ENCODE measurements at regions not wholly inside any gene's neighbourhood (a gene's known extent, or its start where the extent isn't known, plus 50 kb on each side); places are given as distances from the start of the nearest gene placed in this dataset.
"Not testable (repeated sequence)": the region's sequence is repeated elsewhere in the genome, so short reads cannot be mapped to it uniquely, and the experiment has no call there.

- DNase-seq = no peak
Measured at GRCh38 chr1:38608202-38608864, 251.2 kb downstream of the RRAGC start.

GRCh38 chr1:38607526-38607925, 252.0 kb downstream of the RRAGC start:
- DNase-seq = no peak

- no peak for DNase-seq
Measured at GRCh38 chr1:38605063-38605462, 254.5 kb downstream of the RRAGC start.

- no peak for DNase-seq
Measured at GRCh38 chr1:38603907-38604306, 255.7 kb downstream of the RRAGC start.

DNA sequence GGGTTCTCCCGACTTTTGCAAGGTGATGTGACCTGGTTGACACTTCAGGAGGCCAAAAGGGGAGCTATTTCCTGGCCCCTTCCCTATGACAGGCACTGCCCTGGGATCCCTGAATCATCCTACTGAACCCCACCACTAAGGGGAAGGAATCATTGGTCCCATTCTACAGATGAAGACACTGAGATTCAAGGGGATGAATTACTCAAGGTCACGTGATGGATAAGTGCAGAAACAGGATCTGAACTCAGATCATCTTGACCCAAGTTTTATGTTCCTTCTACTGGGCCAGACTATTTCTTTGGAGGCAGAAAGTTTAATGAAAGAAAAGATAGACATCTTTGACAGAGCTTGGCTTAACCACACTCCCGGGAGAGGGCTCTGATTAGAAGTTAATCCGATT, 258.7 kb downstream of the RRAGC start:
- no peak for DNase-seq

DNA sequence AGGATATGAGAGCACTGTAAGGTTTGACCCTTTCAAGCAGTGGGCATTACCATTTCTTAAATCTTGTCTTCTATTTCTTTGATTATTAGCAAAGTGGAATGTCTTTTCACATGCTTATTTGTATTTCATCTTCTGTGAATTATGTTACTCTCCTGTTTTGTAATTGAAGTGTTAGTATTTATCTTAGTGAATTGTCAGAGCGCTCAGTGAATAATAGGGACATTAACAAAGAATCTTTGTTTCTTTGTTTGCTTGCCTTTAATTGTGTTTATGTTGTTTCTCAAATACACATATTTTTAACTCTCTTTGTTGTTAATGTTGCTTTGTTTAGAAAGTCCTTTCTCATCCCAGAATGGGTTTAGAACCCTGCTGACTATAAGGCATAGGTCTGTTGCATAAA, 259.3 kb downstream of the RRAGC start:
- no peak for DNase-seq

- no peak for DNase-seq
Measured at GRCh38 chr1:38598118-38598517, 261.5 kb downstream of the RRAGC start.

DNA sequence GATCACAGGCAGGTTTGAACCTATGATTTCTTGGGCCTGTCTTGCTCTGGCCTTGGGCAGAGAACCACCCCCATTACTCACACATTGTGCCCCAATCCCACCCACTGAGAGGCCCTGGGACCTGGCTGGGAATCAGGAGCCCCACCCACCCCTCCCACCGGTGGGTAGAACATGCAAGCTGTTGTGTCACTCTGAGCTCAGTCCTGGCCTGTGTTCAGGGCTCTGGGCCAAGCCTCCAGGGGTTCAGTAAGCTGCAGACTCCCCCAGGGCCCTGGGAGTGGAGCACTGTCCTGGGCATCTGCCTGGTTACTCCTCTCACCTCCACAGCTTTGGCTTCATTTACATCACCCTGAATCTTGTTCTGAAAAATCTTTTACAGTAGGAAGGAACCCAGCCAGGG, 270.5 kb downstream of the RRAGC start:
- no peak for DNase-seq

- DNase-seq = no peak
Measured at GRCh38 chr1:38587766-38588165, 271.8 kb downstream of the RRAGC start.

DNA sequence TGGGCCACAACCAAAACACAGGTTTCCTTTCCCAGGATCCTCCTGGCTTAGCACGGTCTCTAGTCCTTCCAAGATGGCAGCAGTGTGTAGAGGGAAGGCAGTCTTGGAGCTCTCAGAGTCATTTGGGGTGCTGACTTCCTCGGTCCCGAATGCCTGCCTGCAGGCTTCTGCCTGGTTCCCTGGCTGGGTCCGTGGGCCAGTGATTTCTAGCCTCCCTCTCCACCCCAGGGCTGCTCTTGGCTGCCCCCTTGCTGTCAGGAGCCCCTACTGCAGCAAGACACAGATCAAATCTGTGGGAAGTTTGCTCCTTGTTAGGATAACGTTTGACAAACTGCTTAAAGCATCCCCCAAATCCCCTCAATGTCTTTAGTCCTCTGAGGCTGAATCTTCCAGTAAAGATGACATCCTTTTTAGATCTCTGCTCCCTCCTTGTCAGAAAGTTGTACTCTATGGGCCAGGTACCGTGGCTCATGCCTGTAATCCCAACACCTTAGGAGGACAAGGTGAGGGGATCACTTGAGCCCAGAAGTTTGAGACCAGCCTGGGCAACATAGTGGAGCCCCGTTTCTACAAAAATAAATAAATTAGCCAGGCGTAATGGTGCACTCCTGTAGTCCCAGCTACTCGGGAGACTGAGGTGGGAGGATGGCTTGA, 272.5 kb downstream of the RRAGC start:
- peak; percentile 32 for DNase-seq

- DNase-seq = no peak
Measured at GRCh38 chr1:38585971-38586370, 273.6 kb downstream of the RRAGC start.

- no peak for DNase-seq
Measured at GRCh38 chr1:38585460-38585859, 274.1 kb downstream of the RRAGC start.

DNA sequence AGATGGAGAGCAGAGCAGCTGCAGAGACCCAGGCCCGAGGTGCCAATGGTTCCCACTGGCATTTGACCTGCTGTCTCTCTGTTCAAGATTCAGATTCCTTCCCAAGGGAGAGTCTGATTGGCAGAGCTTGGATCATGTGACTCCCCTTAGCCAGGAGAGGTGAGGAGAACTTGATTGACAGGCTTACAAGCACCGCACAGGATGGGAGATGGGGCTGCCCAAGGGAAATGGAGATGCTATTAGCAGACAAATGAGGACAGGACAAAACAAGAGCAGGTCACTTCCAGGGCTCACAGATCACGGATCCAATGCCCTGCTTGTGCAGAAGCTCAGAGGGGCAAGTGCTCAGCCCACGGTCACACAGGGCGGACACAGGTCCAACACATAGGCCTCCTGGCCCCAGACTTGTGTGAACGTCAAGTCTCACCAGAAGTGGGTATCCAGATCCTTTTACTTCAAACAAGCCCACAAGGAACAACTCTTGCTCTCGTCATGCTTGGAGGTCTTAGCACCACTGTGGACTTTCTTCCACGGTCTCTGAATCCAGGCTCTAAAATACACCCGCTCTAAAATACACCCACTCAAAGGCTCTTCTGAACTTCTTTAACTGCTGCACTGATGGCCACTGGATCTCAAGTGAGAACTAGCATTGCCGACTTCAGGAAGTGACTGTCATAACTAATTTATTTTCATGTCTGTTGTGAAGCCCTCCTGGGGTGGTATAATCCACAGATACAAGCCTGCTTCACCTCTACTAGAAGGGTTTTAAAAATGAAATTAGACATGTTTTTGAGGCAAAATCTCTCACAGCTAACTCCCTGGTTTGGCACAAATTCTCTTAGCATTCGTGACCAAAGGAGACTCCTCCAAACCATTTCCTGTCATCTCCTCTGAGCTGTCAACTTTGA, 274.9 kb downstream of the RRAGC start:
- no peak for DNase-seq

GRCh38 chr1:38583287-38583686, 276.3 kb downstream of the RRAGC start:
- DNase-seq = not testable (repeated sequence)

DNA sequence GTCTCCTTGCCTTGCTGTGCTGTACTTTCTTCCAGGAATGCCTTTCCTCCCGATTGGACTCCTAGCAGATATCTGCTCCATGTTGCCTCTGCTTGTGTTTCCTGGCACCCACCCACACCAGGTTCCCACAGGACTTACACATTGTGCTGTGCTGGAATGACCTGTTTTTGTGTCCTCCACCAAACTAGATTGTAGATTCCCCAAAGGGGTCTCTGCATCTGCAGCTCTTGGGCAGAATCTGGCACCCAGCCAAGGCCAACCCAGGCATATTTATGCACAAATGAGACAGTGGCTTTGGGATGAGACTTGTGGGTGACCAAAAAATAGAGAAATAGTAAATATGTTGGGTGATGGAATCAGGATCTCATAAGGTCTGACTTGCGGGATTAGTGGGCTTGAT, 278.2 kb downstream of the RRAGC start:
- DNase-seq = no peak

GRCh38 chr1:38580594-38580993, 279.0 kb downstream of the RRAGC start:
- no peak for DNase-seq

DNA sequence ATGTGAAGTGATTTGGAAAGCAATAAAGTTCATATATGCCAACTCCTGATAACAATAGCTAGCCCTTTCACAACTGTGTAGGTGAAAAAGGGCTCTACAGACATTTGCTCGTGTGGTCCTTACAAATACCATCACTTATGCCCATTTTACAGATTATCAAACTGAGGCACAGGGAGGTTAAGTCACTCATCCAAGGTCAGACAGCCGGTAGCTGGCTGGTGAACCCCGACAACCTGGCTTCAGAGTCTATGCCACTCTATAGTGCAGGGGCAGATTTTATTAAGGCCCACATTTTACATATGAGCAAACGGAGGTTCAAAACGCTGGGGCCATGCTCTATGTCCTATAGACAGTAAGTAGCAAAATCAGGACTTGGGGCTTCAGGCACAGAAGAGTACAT, 280.5 kb downstream of the RRAGC start:
- no peak for DNase-seq

DNA sequence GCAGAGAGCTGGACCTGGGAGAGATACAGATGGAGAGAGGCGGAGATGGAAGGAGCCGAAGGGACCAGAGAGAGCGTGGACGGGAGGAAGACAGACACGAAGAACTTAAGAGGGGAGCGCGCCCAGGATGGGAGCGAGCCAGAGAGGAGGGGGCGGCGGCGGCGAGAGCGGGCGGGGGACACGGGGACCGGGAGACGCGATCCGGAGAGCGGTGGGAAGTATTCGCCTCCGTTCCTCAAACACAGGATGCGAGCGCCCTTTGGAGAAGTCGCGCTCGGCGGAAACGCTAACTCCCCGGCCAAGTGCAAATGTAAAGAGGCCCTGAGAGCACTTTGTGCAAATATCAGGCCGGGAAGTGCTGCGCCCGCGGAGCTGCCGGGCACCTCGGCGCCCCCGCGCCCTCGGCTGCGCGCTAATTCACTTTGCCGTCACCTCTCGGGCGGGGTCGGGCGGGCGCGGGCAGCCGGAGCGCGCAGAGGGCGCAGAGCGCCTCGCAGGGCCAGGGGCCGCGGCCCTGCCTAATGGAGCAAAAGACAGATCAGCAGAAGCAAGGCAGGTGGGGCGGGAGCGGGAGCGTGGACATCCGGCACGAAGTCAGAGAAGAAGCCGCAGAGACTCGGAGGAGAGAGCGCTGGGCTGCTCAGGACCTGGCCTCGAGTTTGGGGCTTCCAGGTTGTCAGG, 281.2 kb downstream of the RRAGC start:
- no peak for DNase-seq

DNA sequence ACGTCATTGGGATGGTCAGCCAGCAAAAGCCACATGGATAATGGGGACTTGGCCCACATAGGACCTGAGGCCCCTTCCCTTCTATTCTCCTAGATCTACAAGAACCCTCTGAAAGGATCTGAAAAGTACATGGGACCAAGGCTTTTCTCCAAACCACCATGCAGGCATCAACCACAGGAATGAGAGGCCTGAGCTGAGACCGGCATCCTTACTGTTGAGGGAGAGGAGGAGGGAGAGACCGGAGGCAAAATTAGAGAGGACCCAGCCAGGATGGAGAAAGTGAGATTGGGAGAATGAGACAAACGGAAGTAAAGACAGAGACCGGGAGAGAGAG, 281.7 kb downstream of the RRAGC start:
- no peak for DNase-seq

GRCh38 chr1:38577385-38577784, 282.2 kb downstream of the RRAGC start:
- DNase-seq = no peak

DNA sequence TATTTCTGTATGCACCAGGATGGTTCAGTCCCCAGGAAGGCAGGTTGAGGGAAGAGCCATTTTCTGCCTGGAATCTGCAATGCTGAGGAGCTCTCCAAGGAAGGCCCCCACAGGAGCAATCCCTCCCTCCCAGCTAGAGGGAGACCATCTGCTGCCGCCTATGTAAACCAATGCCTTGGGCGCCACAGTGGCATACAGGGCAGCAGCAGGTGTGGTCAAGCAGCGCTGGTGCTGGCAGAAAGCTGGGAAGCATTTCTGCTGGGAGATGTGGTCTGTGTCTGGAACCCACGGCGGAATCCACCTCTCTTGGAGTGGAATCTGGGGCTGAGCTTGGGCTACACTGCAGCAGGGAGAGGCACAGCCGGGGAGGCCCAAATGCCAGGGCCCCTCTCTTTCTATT, 283.3 kb downstream of the RRAGC start:
- no peak for DNase-seq

DNA sequence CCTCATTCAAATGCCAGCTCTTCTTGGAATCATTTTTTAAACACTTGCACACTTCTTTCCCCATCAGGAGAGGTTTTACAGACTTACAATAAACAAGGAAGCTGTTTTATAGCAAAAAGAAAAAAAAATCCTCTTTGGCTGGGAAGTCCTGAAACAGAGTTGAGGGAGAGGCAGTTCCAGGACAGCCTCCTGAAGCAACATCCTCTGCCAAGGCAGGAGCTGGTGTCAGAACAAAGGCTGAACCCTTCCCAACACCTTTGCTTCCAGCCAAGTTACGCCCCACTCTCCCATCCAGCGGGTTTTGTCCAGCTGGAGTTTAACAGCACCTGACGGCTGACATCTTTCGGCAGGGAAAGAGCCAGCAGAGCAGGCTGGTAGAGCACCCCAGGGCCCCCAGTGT, 287.8 kb downstream of the RRAGC start:
- no peak for DNase-seq

DNA sequence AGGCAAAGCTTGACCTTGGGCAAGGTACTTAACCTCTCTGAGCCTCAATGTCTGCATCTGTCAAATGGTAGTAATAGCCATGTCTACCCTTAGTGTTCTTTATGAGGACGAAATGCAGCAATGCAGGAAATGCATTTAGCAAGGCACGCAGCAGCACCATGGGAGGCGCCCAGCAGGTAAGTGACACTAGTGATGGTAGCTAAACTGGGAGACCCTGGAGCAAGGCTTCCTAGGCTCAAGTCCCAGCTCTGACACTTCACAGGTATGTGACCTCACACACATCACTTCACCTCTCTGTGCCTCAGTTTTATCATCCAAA, 289.0 kb downstream of the RRAGC start:
- DNase-seq = no peak

Measured in activated gamma-delta T cell treated with Interleukin-2 at 50 U/mL for 16 hours (primary cell).